Fibroblast of the aortic adventitia (primary cell): ENCODE measurements at regions not wholly inside any gene's neighbourhood (a gene's known extent, or its start where the extent isn't known, plus 50 kb on each side); places are given as distances from the start of the nearest gene placed in this dataset.
"Not testable (repeated sequence)": the region's sequence is repeated elsewhere in the genome, so short reads cannot be mapped to it uniquely, and the experiment has no call there.

ENCODE experiments used
- DNase-seq: peaks from one replicate; pipeline ENCODE4 v3.0.0-alpha.2; 2010; ENCODE audit warnings: low read depth
- H3K4me3 ChIP-seq: 2 replicates; pipeline ENCODE4 v1.5.1; 2011; ENCODE audit warnings: low read depth, mild to moderate bottlenecking, control low read depth, low read length, moderate library complexity
- TF ChIP-seq, protein P1 (sequence below): IDR thresholded peaks from 2 replicates; pipeline ENCODE4 v1.5.1; 2011; ENCODE audit warnings: mild to moderate bottlenecking, low read length, control low read depth, inconsistent platforms; ENCODE audit not compliant: insufficient read depth

DNA sequence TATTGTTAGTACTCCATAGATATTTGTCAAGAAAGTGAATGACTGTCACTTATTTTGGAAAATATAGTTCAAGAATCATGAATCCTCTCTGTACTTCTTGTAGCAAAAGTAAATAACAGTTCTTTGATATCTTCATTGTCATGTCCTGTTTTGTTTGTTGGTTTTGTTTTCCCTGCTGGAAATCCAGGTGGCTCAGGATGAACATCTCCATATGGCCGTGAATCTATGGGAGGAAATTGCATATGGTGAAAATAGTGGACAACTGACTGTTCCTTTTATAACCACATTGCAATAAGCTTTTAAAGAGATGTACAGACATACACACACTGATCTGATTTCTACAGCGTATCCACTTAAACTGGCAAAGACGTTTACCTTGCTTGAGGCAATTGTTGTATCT is 637.0 kb upstream of the RBFOX1 start:
- TF ChIP-seq, protein P1, sequence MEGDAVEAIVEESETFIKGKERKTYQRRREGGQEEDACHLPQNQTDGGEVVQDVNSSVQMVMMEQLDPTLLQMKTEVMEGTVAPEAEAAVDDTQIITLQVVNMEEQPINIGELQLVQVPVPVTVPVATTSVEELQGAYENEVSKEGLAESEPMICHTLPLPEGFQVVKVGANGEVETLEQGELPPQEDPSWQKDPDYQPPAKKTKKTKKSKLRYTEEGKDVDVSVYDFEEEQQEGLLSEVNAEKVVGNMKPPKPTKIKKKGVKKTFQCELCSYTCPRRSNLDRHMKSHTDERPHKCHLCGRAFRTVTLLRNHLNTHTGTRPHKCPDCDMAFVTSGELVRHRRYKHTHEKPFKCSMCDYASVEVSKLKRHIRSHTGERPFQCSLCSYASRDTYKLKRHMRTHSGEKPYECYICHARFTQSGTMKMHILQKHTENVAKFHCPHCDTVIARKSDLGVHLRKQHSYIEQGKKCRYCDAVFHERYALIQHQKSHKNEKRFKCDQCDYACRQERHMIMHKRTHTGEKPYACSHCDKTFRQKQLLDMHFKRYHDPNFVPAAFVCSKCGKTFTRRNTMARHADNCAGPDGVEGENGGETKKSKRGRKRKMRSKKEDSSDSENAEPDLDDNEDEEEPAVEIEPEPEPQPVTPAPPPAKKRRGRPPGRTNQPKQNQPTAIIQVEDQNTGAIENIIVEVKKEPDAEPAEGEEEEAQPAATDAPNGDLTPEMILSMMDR: no peak
- no peak for DNase-seq
- H3K4me3 ChIP-seq: no peak overlapping the region

DNA sequence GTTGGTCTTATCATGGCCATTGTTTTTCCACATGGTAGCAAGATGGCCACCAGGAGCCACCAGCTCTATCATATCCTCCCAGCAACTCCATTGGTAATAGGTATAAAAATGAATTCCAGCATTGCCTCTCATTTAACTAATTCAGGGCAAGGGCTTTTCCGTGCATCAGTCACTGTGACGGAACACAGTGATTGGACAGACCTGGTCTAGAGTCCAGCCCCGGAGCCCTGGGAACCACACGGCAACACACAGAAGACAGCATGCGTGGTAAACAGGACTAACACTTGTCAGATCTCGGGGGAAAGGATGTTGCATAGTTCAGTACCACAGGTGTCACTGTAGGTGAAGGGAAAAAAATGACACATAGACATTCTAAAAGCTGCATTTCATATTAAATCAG is 638.0 kb upstream of the RBFOX1 start:
- TF ChIP-seq, protein P1: no peak
- no peak for DNase-seq
- no peak overlapping the region for H3K4me3 ChIP-seq

DNA sequence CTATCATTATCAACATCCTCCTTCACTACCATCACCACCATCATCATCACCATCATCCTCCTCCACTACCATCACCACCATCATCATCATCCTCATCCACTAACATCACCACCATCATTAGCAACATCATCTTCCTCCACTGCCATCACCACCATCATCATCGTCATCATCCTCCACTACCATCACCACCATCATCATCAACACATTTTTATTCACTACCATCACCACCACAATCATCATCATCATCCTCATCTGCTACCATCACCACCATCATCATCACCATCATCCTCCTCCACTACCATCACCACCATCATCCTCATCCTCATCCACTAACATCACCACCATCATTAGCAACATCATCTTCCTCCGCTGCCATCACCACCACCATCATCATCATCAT is 639.2 kb upstream of the RBFOX1 start:
- DNase-seq, H3K4me3 ChIP-seq: not testable (repeated sequence)

DNA sequence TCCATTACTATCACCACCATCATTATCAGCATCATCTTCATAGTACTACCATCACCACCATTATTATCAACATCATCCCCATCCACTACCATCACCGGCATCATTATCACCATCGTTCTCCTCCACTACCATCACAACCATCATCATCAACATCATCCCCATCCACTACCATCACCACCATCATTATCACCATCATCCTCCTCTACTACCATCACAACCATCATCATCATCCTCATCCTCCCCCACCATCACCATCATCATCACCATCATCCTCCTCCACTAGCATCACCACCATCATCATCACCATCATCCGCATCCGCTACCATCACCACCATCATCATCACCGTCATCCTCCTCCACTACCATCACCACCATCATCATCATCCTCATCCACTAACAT is 639.8 kb upstream of the RBFOX1 start:
- DNase-seq: no peak
- TF ChIP-seq, protein P1: no peak
- no peak overlapping the region for H3K4me3 ChIP-seq

DNA sequence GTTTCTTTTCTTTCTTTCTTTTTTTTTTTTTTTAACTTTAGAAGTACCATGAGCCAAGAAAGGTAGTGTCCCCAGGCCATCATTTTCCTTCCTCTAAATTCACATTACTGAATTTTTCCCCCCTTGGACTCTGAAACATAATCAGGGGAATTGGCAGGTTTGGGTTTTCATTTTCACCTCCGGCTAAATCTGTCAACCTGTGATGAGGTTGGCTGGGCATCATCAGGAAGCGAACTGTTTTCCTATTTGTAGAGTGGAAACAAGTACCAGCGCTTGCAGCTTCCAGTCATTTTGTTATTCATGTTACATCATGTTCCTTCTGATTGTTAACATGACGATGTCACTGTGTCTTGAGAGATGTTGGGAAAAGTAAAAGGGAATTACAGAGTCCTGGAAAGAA is 641.9 kb upstream of the RBFOX1 start:
- no peak for DNase-seq
- no peak overlapping the region for H3K4me3 ChIP-seq
- TF ChIP-seq, protein P1: no peak

DNA sequence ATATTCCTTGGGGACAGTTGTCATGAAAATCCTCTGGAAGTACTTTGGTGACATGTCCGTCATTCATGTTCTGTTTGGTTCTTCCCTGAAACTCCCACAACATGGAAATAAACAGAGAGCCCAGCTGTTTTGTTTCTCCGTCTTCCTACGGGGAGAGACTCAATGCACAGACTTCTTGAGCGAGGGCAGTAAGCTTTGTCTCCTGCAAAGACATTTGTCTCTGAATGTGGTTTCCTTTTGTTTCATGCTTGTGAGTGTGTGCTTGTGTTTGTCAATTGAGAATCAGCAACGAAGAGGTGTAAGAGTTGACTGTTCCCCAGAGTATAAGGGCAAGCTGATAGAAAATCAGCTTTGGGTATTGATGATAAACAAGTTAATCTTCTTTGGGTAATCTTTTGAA is 643.0 kb upstream of the RBFOX1 start:
- no peak for DNase-seq
- no peak overlapping the region for H3K4me3 ChIP-seq
- TF ChIP-seq, protein P1: no peak

DNA sequence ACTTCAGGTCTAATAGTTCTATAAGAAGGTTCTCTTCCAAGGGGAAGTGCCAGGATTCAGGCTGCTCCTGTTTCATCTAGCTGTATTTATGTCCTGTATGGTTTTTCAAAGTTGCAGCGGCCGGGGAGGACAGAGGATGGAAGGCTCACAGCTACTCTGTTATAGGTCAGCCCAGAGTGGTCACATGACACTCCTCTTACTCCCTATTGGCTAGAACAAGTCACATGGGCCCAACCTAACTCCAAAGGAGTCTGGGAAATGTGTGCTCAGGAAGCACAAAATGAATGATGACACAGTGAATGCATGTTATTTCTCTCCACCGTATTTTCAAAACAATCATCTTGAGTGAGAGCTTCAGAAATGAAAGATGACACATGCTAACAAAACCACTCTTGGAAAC is 645.1 kb upstream of the RBFOX1 start:
- TF ChIP-seq, protein P1: no peak
- H3K4me3 ChIP-seq: no peak overlapping the region
- no peak for DNase-seq

DNA sequence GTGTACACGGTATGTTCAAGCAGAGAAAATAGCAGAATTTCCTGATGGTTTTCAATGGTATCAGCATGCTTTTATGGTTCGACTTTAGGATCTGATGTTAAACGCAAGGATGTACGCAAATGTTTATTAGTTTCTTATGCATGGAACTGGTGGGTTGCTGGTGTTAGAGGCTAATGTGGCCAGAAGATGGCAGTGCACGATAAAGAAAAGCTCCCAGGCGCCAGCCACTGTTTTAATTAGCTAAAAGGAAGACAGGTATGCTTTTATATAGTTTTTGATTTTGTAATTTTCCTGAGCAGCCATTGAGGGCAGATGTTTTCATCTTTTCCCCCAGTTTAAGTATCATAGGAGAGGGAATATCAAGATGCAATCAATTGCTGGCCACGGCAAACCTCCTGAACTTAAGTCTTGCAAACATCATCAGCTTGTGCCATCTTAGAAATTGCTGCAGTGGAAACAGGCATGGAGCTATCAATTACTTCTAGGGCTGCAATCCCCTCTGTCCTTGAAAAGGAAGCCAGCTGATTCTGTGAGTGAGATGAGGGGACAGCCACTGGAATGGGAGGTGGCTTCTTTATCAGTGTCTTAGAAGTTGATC is 648.5 kb upstream of the RBFOX1 start:
- TF ChIP-seq, protein P1: no peak
- no peak overlapping the region for H3K4me3 ChIP-seq
- DNase-seq: no peak
